Transverse colon (tissue), 4 donors: ENCODE measurements at regions not wholly inside any gene's neighbourhood (a gene's known extent, or its start where the extent isn't known, plus 50 kb on each side); places are given as distances from the start of the nearest gene placed in this dataset.
"Not testable (repeated sequence)": the region's sequence is repeated elsewhere in the genome, so short reads cannot be mapped to it uniquely, and the experiment has no call there.

ENCODE experiments used
- DNase-seq: peaks from one replicate; pipeline ENCODE4 v3.0.0-alpha.2; 2019
- H3K27ac ChIP-seq, 4 donors: fragments of 200-600 bp; sonication (generic); 2 replicates each; pipeline ENCODE4 v1.5.1; 2016 to 2018; ENCODE audit warnings: inconsistent platforms in 4 of 4
- H3K27me3 ChIP-seq: fragments of 200-600 bp; sonication (generic); 2 replicates; pipeline ENCODE4 v1.5.1; 2017; ENCODE audit warnings: inconsistent platforms
- H3K36me3 ChIP-seq, 4 donors: fragments of 200-600 bp; sonication (generic); 2 replicates each; pipeline ENCODE4 v1.5.1; 2017 to 2019; ENCODE audit warnings: inconsistent platforms in 4 of 4
- H3K4me1 ChIP-seq, 4 donors: fragments of 200-600 bp; sonication (generic); 2 replicates each; pipeline ENCODE4 v1.5.1; 2017 to 2020; ENCODE audit warnings: inconsistent platforms in 4 of 4
- H3K4me3 ChIP-seq, 4 donors: fragments of 200-600 bp; sonication (generic); 1 replicate in 1 of 4; 2 replicates in 3 of 4; pipeline versions ENCODE4 v1.5.1 to v1.6.1; 2017 to 2019; ENCODE audit warnings: inconsistent platforms in 4 of 4
- H3K9me3 ChIP-seq, 2 donors: fragments of 200-600 bp; sonication (generic); 2 replicates each; pipeline ENCODE4 v1.5.1; 2017 to 2019; ENCODE audit warnings: inconsistent platforms in 2 of 2
- EP300 ChIP-seq: sonication (generic); formaldehyde crosslinking; IDR thresholded peaks from one replicate; pipeline ENCODE4 v1.6.1; 2017; ENCODE audit warnings: antibody characterized with exemption, low read depth
- POLR2A ChIP-seq: fragments of 450-650 bp; IDR thresholded peaks from one replicate; pipeline ENCODE4 v1.6.1; 2016; ENCODE audit warnings: antibody characterized with exemption, mild to moderate bottlenecking, moderate library complexity
- POLR2AphosphoS5 ChIP-seq, 3 donors: sonication (generic); formaldehyde crosslinking; IDR thresholded peaks; one replicate each; pipeline ENCODE4 v1.6.1; 2016; ENCODE audit warnings: antibody characterized with exemption in 3 of 3
- WGBS, 2 donors: methylation state at CpG; one replicate each; pipeline ENCODE4 v1.1.5; 2018; ENCODE audit warnings: low coverage in 1 of 2; 5-methylcytosine and 5-hydroxymethylcytosine counted together
- in situ Hi-C, 4 donors: fragments of 200-750 bp; cut with MboI; loops; one replicate each; pipeline versions ENCODE4 v1.15.0 to v1.15.1; 2017; ENCODE audit warnings: low sequenced_read_pairs in 3 of 4, low pct_ligation_motif_present in 1 of 4, low pct_unique_long_range_greater_than_20kb in 1 of 4
- intact Hi-C: fragments of 100-400 bp; cut with DNase I; formaldehyde crosslinking; loops from one replicate; pipeline ENCODE4 v1.15.1; 2023; ENCODE audit warnings: low total_unique reads
- TF ChIP-seq, protein P1 (sequence below), 5 experiments: fragments of 200-600 bp in 3 of 5; fragments of 450-650 bp in 2 of 5; sonication (generic) in 3 of 5; IDR thresholded peaks; 1 replicate in 2 of 5; 2 replicates in 3 of 5; pipeline ENCODE4 v1.5.1; 2016 to 2017; ENCODE audit warnings: antibody characterized with exemption in 5 of 5, inconsistent platforms in 3 of 5, mild to moderate bottlenecking in 2 of 5, moderate library complexity in 1 of 5

DNA sequence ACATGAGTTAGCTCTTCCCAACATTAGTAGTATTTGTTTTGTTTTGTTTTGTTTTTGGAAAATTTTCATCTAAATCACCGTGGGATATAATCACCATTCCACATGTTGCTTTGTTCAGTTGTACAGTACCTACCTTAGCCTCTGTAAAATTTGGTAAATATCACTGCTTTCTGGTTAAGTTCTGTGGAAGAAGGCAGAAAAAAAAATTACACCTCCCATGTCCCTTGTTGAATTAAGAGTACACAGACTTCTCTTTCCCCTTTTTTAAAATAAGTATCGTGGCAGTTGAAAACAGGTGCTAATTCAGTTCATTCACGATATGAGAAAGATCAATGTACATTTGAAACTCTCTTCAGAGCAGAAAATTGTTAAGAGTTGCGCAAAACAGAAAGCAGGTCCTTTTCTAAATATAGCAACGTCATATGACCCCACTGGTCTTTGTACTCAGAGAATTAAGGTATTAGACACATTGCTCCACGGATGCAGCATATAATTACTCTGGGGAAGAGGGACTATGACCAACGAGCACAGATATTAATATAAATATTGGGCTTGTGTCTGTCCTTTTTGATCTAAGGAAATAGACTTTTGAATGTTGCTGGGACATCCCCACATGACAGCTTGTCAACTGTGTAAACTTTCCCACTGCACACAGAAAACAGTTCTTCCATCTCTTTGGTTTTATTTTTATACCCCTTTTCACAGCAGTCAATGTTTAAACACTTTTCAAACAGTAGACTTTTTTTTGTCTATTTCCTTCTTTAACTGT is 58.6 kb upstream of the ZNF217 start:
- in situ Hi-C loops: no loop called here
- TF ChIP-seq, protein P1, sequence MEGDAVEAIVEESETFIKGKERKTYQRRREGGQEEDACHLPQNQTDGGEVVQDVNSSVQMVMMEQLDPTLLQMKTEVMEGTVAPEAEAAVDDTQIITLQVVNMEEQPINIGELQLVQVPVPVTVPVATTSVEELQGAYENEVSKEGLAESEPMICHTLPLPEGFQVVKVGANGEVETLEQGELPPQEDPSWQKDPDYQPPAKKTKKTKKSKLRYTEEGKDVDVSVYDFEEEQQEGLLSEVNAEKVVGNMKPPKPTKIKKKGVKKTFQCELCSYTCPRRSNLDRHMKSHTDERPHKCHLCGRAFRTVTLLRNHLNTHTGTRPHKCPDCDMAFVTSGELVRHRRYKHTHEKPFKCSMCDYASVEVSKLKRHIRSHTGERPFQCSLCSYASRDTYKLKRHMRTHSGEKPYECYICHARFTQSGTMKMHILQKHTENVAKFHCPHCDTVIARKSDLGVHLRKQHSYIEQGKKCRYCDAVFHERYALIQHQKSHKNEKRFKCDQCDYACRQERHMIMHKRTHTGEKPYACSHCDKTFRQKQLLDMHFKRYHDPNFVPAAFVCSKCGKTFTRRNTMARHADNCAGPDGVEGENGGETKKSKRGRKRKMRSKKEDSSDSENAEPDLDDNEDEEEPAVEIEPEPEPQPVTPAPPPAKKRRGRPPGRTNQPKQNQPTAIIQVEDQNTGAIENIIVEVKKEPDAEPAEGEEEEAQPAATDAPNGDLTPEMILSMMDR (IDR thresholded peaks at IDR 0.05): peak in 1 of 5 experiments; percentile 11
- TF ChIP-seq POLR2A: no peak
- peak; percentile 12 to 57 (median 14) for TF ChIP-seq POLR2AphosphoS5 (IDR thresholded peaks at IDR 0.05)
- Histone ChIP-seq H3K4me3 (peak overlapping the region in 1 of 4 donors; percentile 12), H3K27me3 (no peaks in the 10 kb centered on the region), H3K36me3 (no peaks in the 10 kb centered on the region), H3K9me3 (no peaks in the 10 kb centered on the region), H3K27ac (peak overlapping the region; percentile 79 to 91 (median 82)), H3K4me1 (peaks cover 12 to 47% (median 27%) of the 10 kb centered on the region in 4 donors)
- no peak for DNase-seq
- intact Hi-C loops: no loop called here
- 6 to 18% methylated on average over 7 of the region's 7 CpGs for WGBS, 2 donors

DNA sequence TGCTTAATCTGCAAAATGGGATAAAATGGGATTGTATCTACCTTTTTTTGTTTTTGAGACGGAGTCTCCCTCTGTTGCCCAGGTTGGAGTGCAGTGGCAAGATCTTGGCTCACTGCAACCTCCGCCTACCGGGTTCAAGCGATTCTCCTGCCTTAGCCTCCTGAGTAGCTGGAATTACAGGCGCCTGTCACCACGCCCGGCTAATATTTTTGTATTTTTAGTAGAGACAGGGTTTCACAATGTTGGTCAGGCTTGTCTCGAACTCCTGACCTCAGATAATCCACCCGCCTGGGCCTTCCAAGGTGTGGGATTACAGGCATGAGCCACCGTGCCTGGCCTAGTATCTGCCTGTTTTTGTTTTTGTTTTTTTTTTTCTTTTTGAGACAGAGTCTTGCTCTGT is 55.9 kb upstream of the ZNF217 start:
- intact Hi-C loops, in situ Hi-C loops, H3K9me3 ChIP-seq, DNase-seq, H3K27me3 ChIP-seq, H3K4me3 ChIP-seq, H3K27ac ChIP-seq, H3K36me3 ChIP-seq: not testable (repeated sequence)
- peaks cover 12 to 32% (median 23%) of the 10 kb centered on the region in 4 donors for H3K4me1 ChIP-seq
- 84 to 87% methylated on average over 9 to 10 of the region's 10 CpGs for WGBS, 2 donors

DNA sequence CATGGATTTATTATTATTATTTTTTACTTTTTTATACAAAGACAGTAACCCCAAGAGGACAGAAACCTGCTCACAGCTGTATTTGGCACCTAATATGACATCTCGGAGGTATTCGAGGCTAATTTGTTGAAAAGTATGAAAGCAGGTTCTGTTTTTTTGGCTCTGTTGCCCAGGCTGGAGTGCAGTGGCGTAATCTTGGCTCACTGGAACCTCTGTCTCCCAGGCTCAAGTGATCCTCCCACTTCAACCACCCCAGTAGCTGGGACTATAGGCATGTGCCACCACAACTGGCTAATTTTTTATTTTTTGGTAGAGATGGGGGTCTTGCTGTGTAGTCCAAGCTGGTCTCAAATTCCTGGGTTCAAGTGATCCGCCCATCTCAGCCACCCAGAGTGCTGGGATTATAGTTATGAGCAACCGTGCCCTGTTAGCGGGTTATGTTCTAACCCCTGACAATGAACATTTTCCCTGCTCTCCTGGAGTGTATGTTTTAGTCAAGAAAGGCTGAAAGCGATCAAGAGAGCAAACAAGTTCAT is 53.7 kb upstream of the ZNF217 start:
- Histone ChIP-seq H3K4me1 (peaks cover 18 to 39% (median 25%) of the 10 kb centered on the region in 4 donors), H3K27ac (no peak overlapping the region), H3K36me3 (no peaks in the 10 kb centered on the region), H3K4me3 (no peak overlapping the region), H3K27me3 (no peaks in the 10 kb centered on the region), H3K9me3 (no peaks in the 10 kb centered on the region)
- in situ Hi-C loops (no loop called here), intact Hi-C loops (no loop called here)
- WGBS, 2 donors: 95% methylated on average over 7 of the region's 7 CpGs; no CpG with 5 or more reads in 1 of the 2 donors
- TF ChIP-seq POLR2AphosphoS5 (IDR thresholded peaks at IDR 0.05) (no peak), POLR2A (no peak)
- no peak for DNase-seq

DNA sequence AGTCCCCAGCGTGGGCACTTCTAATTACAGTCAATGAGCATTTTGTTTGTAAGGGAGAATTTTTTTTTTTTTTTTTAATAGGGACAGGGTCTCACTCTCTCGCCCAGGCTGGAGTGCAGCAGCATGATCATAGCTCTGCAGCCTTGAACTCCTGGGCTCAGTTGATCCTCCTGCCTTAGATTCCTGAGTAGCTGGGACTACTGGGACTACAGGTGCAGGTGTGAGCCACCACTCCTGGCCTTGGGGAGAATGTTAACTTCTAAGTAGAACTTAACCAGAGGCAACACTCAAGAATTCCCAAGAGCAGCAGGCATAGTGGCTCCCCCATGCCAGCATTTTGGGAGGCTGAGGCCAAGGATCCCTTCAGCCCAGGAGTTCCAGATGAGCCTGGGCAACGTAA is 52.9 kb upstream of the ZNF217 start:
- in situ Hi-C loops: no loop called here
- Histone ChIP-seq H3K27me3 (no peaks in the 10 kb centered on the region), H3K36me3 (no peaks in the 10 kb centered on the region), H3K4me3 (no peak overlapping the region), H3K9me3 (no peaks in the 10 kb centered on the region), H3K27ac (no peak overlapping the region), H3K4me1 (peaks cover 16 to 38% (median 25%) of the 10 kb centered on the region in 4 donors)
- TF ChIP-seq EP300 (no peak), POLR2A (no peak), POLR2AphosphoS5 (IDR thresholded peaks at IDR 0.05) (no peak)
- TF ChIP-seq, protein P1 (IDR thresholded peaks at IDR 0.05): no peak
- intact Hi-C loops: no loop called here
- WGBS, 2 donors: 95 to 100% methylated on average over 1 to 3 of the region's 3 CpGs
- no peak for DNase-seq

DNA sequence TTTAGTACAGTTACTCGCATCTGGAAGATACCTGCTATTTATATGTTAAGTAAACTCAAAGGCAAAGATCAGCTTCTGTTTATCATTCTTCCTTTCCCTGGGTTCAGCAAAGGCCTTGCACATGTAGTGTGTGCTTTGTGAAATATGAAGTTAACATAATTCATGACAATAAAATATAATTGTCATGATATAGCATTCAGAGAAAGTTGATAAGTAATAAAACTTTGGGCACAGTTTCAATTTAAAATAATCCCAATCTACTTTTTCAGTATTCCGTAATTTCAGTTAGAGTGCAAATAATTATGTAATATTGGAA is 51.9 kb upstream of the ZNF217 start:
- Histone ChIP-seq H3K36me3 (no peaks in the 10 kb centered on the region), H3K27me3 (no peaks in the 10 kb centered on the region), H3K4me1 (peaks cover 16 to 38% (median 25%) of the 10 kb centered on the region in 4 donors), H3K4me3 (no peak overlapping the region), H3K27ac (peak overlapping the region; percentile 46 to 90 (median 56)), H3K9me3 (no peaks in the 10 kb centered on the region)
- intact Hi-C loops (no loop called here), in situ Hi-C loops (no loop called here)
- TF ChIP-seq, protein P1 (IDR thresholded peaks at IDR 0.05): no peak
- TF ChIP-seq EP300: no peak
- no peak for TF ChIP-seq POLR2A
- no peak for TF ChIP-seq POLR2AphosphoS5 (IDR thresholded peaks at IDR 0.05)
- 36 to 53% methylated on average over 2 of the region's 2 CpGs for WGBS, 2 donors
- DNase-seq: no peak

DNA sequence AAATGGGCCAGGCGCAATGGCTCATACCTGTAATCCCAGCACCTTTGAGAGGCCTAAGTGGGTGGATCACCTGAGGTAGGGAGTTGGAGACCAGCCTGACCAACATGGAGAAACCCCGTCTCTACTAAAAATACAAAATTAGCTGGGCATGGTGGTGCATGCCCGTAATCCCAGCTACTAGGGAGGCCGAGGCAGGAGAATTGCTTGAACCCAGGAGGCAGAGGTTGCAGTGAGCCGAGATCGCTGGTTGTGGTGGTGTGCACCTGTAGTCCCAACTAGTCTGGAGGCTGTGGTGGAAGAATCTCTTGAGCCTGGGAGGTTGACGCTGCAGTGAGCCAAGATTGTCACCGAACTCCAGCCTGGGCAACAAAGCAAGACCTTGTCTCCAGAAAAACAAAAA is 50.5 kb upstream of the ZNF217 start:
- H3K36me3 ChIP-seq, DNase-seq, intact Hi-C loops, H3K9me3 ChIP-seq, in situ Hi-C loops, H3K4me3 ChIP-seq, H3K27me3 ChIP-seq: not testable (repeated sequence)
- 93 to 97% methylated on average over 5 to 8 of the region's 8 CpGs for WGBS, 2 donors
- Histone ChIP-seq H3K4me1 (peaks cover 16 to 38% (median 25%) of the 10 kb centered on the region in 4 donors), H3K27ac (peak overlapping the region; percentile 85 to 90 (median 89))
